Iris pigment epithelial cell (primary cell): ENCODE measurements at regions not wholly inside any gene's neighbourhood (a gene's known extent, or its start where the extent isn't known, plus 50 kb on each side); places are given as distances from the start of the nearest gene placed in this dataset.
"Not testable (repeated sequence)": the region's sequence is repeated elsewhere in the genome, so short reads cannot be mapped to it uniquely, and the experiment has no call there.

Experiments used
- DNase-seq: peaks from one replicate; pipeline ENCODE4 v3.0.0-alpha.2; 2011; ENCODE audit warnings: low read depth

DNA sequence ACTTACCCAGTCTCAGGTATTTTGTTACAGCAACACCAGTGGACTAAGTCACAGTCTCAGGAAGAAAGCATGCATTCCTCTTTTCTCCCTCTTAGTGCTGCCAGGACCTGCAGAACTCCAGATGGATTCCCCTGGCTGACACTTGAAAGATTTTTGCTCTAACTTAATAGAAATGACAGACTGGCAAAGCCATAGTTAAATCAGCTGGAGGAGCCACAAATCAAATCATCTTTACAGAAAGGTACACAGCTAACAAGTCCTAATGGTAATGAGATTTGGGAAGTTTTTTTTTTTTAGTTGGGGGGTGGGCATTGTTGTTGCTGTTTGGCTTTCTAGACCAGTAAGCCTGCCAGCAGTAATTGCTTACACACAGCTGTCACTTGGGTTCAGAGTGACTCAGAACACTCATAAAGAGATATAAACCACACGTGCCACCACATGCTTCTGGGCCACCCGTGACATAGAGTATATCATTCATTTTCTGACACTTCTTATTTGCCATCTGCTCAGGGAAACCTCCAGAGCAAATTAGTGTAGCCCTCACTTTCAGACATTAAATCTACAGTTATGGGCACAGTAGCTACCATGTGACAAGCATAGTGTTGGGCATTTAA, 72.4 kb downstream of the FH start:
- no peak for DNase-seq

DNA sequence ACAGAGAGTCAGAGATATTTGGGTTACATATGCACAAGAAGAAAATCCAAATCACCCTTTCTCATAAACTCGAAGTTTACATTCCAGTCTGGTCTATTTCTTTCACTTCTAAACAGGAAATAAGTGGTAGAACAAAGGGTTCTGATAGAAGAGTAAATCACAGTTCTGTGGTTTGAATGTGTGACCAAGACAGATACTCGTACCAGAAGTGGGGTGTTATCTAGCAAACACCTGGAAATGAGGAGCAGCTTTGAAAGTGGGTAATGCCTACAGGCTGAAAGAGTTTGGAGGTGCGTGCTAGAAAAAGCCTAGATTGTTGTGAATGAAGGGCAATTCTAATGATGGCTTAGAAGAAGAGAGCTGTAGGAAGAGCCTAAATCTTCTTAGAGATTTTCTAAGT, 74.7 kb downstream of the FH start:
- DNase-seq = no peak

DNA sequence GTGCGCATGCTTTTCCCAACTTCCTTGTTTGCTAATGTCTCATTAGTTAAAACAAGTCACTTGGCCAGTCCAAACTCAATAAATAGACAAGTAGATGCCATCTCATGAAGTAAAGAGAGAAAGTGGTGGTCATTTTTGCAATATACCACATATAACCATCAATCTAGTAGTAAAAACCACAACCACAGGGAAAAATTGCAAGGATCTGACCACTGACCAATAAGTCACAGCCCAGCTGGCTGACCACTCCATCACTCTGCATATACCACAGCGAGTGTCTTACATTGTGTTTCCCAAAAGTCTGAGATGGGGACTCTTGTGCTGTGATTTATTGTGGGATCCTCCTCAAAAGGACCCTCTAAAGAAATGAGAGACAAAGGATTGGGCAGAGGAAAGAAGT, 76.0 kb downstream of the FH start:
- DNase-seq = no peak

DNA sequence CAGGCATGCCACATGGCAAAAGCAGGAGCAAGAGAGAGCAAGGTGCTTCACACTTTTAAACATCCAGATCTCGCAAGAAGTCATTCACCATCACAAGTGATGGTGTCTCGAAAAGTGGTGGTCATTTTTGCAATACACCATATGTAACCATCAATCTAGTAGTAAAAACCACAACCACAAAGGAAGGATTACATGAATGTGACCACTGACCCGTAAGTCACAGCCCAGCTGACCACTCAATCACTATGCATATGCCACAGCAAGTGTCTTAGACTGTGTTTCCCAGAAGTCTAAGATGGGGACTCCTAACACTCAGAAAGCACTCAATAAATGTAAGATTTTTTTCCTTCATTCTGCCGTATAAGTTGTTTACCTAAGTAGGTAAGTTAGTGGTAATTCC, 76.9 kb downstream of the FH start:
- no peak for DNase-seq

DNA sequence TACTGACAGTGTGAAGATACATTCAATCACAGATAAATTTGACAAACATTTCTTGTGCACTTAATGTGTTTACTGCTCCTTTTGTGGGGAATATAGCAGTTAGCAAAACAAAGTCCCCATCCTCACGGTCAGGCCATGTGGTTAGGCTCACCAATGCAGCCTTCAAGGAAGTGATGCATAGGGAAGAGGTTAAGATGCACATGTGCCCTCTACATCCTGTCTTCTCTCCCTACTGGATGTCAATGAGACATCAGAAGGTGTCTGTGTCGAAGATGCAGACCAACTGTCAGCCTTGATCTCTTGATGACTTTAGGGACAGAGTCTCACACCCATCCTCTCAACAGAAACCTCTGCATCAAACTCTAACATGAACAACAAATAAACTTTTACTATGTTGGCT, 78.7 kb downstream of the FH start:
- no peak for DNase-seq

DNA sequence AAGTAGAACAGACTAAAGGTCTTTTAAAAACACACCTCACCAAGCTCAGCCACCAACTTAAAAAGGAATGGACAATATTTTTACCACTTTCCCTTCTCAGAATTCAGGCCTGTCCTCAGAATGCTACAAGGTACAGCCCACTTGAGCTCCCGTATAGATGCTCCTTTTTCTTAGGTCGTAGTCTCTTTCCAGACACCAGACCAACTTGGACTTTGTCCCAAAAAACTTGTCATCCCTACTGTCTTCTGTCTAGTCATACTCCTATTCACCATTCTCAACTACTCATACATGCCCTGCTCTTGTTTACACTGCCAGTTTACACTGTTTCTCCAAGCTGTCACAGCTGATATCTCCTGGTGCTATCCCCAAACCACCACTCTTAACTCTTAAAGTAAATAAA, 80.9 kb downstream of the FH start:
- DNase-seq = not testable (repeated sequence)

DNA sequence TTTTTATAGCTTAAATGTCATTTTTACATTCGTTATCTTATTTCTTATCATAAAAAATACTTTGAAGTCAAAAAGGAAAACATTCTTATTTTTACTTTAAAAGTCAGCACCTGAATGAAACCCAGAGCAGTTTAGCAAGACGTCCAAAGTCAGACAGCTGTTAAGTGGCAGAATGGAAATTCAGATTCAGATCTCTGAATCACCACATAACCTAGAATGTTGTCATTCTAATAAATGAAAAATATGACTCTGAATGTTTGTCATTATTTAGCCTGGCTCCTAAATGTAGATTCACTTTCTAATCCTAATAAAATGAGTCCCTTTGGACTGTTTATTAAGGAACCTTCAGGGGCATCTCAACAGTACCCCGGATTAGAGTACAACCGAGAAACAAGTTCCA, 75.2 kb upstream of the RGS7 start:
- no peak for DNase-seq

DNA sequence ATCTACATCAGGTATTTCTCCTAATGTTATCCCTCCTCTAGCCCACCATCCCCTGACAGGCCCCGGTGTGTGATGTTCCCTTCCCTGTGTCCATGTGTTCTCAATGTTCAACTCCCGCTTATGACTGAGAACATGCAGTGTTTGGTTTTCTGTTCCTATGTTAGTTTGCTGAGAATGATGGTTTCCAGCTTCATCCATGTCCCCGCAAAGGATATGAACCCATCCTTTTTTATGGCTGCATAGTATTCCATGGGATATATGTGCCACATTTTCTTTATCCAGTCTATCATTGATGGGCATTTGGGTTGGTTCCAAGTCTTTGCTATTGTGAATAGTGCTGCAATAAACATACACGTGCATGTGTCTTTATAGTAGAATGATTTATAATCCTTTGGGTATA, 68.1 kb upstream of the RGS7 start:
- DNase-seq = not testable (repeated sequence)

DNA sequence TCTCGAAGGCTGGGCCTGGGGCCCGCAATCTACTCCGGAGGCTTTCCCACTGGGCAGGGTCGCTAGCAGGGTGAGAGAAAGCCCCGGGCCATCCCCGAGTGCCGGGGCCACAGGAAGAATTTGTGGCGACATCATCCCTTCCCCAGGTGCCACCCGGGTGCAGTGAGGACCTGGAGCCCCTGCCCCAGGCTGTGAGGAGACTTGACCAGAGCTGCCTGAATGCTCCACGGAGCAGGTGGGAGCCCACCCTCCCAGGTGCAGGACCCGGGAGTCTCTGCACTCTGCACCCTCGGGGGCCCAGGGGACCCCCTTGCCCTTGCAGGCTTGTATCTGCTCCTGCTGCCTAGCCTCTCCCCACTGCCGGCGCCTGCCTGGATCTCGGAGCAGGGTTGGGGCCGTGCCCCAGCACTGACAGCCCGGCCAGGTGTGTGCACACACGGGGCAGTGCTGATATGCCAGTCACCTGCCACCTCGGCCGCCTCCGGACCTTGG, 67.5 kb upstream of the RGS7 start:
- DNase-seq = no peak

DNA sequence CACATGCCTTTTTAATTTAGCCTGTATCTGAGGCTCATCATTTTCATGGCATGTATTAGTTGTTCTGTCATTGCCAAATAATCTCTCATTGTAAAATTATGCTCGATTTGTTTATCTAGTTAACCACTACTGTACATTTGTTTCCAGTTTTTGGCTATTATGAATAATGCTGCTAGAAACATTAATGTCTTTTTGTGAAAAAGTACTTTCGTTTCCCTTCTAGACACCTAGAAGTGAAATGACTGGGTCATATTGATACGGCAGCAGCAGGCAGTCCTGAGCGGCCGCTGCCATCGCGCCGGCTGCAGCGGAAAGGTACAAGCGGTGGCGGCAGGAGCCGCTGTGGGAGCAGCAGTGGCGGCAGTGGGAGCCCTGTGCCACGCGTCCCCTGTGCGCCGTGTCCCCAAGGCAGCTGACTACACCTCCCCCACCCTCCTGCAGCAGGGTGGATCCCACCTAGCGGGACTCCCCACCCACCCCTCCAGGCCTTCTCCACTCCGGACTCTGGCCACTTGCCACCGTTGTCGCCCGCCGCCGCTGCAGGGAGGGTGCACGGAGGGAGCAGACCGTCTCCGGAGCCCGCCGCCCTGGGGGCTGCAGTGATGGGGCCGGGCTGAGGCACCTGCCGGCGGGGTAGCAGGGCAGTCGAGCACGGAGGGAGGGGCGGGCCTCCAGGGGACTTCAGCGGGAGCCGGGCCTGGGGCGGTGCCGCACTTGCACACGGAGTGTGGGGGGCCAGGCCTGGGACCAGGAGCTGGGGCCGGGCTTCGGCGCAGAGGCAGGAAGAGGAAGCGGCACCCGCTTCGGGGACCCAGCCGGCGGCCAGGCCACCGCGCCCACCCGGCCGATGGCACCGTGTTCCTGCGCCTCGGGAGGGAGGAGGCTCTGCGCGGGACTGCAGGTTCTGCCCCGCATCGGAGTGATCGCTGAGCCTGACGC, 66.8 kb upstream of the RGS7 start:
- peak; percentile 24 for DNase-seq

DNA sequence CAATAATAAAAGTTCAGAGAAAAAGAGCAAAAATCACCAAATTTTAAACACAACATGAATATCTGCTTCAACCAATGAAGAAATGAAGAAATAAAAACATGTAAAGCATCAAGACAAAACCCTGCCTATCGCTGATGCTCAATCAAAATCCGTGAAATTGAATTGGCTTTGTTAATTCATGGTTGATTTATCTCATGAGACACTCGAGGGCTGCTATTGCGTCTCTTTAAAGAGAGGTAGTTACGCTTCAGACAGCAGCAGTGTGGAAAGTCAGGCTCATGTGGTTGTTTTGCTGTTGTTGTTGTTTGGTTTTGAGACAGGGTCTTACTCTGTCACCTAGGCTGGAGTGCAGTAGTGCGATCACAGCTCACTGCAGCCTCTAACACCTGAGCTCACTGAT, 65.5 kb upstream of the RGS7 start:
- no peak for DNase-seq

DNA sequence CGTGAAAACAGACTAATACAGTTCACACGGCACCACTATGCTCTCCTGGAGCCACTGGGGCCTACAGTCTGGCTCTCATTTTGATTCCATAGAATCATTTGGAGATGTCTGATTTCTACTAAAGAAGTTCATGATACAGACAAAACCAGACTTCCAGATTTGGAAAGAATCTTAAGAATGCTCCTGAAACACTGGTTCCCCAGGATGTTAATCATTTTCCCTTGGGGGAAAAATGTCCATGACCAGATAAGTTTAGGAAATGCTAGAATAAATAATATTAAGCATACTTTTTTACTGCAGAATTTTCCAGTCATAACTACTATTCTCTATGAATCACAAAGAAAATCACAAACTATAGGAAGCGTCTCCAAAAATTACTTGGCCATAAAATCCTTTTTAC, 63.0 kb upstream of the RGS7 start:
- no peak for DNase-seq

DNA sequence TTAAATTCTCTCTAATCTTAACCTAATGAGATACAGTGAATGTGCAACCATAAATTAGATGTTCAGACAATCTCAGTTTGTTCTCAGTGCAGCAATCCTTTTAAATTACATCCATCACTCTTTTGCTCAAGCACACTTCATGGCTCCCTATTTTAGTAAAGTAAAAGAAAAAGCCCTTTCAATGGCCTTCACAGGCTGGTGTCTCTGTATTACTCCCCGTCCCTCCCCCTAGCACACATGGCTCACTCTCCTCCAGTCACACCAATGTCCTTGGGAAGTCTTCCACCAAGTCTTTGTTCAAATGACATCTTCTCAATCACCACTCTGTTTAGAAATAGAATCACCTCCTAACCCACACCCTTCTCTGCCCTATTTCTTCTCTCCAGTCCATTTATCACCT, 60.3 kb upstream of the RGS7 start:
- DNase-seq = no peak

DNA sequence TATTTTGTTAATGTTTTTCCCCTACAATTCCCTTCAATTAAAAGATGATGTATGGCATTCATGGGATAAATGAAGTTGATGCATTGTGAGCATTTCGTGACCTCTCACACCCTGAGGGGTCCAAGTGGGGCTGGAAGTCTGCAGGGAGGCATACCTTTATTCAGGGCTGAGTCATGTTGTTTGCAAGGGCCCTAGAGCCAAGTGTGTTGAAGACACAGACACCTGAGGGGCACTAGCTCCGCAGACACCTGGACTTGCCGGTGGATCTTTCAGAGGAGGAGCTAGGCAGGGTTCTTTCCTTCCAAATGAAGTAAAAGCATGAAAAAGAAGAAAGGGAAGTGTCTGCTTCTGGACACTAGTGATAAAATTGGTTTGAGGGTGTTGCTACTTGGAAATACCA, 57.0 kb upstream of the RGS7 start:
- no peak for DNase-seq

DNA sequence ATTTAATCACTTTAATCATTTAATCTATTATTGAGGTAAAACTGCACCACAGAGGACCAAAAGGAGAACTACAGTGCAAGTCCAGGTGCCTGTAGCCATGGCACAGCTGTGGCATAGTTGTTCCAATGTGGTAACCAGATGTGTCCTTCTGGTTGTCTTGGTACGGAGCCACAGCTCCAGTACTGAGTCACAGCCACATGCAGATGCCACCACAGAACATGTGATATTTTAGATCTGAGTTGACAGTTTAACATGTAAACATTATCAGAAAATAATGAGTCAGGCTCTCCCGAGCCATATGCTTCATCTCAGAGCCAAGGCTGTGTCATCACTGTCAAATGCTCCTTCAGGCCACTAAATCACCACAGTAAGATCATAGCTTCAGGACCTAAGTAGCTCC, 56.4 kb upstream of the RGS7 start:
- DNase-seq = peak; percentile 77

DNA sequence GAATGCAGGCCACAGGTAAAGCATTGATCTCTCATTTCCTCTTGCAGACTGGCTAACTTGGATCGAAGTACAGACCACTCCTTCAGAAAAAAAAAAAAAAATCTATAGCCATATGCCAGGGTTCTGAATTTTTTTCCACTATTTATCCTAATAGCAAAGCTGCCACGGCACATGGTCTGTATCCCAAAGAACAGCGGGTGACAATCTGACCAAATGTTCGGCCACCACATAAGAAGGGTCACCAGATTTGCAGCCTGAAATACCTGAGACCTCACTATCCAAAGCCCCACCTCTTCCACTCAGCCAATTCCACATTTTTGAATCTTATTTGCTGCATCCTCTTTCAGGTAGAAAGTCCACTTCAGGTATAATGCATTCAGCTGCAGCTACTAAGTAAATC, 55.6 kb upstream of the RGS7 start:
- DNase-seq = no peak

DNA sequence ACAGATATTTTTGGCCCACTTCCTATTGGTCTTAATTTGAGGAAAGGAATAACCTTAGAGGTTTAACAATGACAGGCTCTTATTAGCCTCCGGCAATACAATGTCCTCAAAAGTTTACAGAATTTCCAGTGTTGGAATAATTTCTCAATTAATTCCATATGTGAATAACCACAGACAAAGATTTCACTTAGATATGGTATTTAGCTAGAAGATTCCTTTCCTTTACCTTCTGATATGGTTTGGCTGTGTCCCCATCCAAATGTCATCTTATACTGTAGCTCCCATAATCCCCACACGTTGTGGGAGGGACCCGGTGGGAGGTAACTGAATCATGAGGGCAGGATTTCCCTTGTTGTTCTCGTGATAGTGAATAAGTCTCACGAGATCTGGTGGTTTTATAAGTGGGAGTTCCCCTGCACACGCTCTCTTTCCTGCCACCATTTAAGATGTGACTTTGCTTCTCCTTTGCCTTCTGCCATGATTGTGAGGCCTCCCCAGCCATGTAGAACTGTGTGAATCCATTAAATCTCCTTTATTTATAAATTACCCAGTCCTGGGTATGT, 54.9 kb upstream of the RGS7 start:
- no peak for DNase-seq

DNA sequence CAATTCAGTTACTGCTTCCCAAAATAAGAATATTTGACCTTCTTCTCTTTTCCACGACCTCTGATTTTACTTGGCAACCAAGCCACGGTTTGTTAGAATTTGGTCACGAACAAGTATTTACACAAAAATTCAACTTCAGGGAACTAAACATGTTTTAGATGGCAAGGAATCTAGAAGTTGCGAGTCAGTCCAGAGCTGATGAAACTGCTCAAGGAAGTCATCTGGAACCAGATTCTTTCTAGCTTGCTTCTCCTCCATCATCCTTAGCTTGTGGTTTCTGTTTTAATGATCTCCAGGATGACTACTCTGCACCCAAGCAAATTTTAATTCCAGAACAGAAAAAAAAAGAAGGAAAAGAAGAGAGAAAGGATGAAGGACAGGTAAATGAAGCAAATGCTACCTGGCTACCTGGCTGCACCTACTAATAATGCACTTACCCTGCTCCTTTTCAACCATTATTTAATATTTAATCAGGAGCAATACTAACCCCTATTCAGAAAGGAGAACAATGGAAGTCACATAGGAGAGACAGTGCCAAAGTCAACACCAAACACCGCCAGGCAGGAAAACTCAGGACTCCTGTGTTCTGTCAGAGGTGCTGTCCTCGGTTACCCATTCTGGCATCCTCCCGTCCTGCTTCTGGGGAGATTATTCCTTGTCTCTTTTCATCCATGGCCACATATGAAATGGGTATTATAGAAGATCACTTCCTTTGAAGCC, 54.2 kb upstream of the RGS7 start:
- DNase-seq = no peak

DNA sequence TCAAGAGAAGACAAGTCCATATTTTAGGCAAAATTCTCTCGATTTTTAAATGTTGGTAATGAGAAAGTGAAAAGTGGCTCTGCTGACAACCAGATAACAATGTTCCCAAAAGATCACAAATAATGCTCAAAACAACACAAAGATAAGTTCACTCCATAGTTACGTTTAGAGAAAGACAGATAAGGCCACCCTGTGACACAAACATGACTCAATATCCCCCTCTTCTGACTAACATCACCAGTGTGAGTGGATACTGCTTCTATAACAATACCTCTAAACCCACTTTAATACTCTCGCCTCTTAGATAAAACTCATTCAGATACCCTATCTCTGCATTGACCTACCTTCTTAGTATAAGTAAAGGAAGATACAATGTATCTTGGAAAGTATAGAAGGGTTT, 51.2 kb upstream of the RGS7 start:
- DNase-seq = peak; percentile 47
